ENCODE measurements at regions not wholly inside any gene's neighbourhood (a gene's known extent, or its start where the extent isn't known, plus 50 kb on each side); places are given as distances from the start of the nearest gene placed in this dataset.

DNA sequence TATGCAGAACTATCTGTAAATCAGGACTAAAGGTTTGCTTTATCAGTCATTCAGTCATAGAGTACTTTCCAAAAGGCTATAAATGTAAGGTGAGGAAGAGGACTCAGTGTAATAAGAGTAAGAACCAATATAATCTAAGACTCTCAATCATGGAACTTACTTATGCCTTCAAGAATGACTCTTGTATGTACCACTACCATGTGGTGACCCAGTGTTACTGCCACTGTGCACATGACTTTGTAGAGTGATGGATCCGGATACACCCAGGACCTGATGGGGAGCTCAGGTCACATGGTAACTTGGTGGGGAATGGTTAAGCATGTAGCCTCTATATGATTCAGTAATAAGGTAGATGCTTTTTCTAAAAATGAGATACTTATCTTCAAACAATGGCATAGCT is 2099.8 kb downstream of the MRPL39 start:
- no peak for DNase-seq

DNA sequence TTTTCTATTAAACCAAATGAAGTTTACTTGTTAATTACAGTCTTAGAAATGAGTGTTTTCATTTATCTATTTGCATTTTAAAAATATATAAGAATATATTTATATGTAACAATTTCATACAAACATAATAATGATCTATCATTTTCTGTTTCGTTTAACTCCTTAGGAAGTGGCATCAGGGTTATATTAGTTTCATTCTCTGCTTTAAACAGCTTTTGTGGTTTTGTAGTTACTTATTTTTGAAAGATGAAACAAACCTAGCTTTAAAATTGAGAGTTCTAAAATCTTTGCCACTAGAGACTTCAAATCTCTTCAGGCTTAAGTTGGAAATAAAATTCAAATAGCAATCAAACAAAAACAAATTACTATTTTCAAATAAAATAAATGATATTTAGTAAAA is 2110.6 kb downstream of the MRPL39 start:
- DNase-seq: no peak

DNA sequence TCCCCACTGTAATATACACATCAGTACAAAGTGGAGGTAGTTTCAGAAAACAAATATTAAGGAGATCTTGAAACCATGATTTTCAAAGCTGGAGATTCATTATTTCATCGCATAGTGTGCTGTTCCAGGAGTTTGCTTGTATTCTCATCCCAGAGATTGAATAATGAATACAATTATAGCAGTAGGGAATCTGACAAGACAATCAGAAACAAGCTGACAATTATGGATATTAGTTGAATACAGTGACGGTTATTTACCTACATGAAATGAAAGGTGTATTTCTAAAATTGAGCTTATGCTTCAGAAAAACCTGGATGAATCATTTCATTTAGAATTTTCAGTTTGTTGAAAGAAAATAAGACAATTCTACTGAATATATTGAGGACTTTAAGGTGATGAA is 2119.0 kb downstream of the MRPL39 start:
- no peak for DNase-seq

DNA sequence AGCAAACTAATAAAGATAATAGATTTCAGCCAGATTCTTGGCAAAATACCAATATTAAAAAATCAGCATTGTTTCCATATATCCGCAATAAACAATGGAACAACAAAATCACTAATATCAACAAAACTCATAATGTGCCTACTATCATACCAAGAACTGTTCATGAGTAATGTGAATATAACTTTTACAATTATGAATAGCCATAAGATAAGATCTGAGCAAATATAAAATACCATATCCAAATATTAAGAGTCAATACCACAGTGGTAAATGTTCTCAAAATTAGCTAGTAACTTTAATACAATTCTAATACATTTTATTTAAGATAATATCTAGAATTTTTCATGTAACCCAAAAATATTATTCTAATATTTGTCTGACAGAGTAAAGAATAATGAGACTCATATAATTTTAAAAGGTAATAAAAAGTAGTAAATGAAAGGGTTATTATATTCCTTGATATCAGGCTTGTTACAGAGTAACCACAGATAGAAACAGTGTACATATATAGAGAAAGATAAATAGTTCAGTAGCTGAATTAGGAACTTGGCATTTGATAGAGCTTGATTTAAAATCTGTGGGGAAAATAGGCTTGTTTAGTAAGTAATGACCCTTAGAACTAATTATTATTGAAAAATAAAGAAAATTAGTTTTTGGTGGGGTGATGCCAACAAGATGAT is 2126.6 kb downstream of the MRPL39 start:
- no peak for DNase-seq

DNA sequence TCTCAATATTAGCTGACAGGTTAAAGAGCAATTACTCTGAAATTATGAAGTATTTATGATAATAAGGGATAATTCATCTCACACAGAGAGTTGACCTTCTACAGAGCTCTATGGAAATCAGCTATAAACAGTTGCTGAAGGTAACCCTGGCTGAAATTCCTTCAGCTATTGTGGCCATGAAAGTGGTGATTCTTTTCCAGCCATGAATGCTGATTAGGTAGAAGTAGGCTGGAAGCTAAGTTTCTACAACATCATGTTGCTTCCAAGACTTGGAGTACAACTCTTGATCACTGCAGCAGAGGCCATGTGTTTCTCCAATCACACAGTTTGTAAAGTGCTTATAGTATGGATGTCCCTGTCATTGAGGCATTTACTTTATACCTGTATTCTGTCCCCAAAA is 2128.9 kb downstream of the MRPL39 start:
- no peak for DNase-seq

DNA sequence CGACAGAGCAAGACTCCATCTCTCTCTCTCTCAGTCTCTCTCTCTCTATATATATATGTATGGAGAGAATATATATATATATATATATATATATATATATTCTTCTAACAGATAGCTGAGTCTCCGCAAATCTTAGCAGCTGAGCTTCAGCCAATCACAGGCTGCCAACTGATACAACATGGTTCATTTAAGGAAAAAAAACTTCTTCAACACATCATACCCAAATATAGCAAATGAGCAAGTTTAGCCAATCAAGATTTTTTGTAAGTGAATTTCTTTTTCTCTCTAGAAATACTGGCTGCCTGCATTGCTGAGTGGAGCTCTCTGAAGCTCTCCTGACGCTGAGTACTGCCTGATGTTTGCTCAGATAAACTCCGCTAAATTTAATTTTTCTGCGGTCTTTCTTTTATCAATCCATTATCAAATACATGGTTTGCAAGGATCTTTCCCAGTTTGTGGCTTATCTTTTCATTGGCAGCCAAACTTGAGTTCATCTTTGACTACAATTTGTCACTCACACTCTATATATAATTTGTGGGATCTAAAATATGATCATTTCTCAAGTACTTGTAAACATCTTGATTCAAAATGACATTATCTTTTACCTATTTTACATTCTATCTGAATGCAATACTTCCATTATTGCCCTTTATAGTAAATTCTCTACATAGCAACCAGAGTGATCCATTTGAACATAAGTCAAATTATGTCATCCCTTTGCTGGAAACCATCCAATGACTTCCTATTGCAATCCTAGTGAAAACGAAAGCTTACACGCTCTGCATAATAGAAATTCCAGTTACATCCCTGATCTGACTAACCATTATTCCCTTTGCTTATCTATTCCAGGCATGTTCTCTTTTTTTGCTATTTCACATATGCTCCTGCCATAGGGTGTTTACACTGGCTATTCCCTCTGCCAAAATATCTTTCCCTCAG is 2131.7 kb downstream of the MRPL39 start:
- DNase-seq: no peak

DNA sequence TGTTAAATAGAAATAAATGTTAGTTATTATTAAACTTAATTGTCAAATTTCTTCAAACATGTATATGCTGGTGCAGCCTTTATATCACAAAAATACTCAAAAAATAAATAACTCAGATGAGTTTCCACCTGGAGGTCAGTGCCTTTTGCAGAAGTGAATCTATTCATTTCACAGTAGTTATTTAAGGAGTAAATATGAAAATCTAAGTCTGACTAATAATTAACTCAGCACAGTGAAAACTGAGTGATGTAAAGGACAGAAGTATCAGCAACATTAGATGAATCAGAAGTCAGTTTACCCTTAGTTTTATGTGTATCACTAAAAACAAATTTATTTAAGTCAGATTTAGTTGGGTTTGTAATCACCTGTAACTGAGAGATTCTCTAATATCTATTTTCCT is 2135.4 kb downstream of the MRPL39 start:
- no peak for DNase-seq

DNA sequence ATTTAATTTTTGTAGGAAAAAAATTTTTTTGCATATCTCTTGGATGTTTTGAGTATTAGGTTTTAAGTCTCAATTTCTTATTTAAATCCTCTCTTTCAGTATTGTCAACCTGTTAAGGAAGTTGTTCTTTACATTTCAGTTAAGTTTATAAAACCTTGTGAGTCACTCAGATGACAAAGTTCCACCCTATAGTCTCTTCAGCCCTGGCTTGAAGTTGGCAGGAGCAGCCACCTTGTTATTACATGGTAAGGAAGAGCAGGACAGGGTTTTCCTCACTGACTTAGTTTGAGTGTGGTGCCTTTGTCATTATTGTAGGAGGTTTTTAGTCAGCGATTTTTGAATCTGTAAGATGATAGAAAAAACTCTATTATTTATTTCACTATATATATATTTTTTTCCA is 2143.9 kb downstream of the MRPL39 start:
- DNase-seq: no peak

DNA sequence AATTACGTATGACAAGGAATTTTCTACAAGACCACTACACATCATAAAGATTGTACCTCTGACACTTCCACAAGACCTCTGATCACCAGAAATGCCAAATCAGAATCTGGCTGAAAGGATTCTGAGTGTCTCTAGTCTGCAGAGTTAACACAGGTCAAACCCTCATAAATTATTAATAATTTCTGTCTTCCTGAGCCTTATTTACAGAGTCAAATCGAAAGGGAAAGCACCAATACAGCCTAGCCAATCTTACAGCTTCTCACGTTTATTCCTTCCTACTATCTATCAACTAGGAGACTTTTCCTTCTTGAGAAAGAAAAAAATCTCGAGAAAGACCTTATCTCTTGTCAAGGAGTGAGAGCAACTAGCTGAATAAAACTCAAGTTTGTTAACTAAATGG is 2151.6 kb downstream of the MRPL39 start:
- no peak for DNase-seq

DNA sequence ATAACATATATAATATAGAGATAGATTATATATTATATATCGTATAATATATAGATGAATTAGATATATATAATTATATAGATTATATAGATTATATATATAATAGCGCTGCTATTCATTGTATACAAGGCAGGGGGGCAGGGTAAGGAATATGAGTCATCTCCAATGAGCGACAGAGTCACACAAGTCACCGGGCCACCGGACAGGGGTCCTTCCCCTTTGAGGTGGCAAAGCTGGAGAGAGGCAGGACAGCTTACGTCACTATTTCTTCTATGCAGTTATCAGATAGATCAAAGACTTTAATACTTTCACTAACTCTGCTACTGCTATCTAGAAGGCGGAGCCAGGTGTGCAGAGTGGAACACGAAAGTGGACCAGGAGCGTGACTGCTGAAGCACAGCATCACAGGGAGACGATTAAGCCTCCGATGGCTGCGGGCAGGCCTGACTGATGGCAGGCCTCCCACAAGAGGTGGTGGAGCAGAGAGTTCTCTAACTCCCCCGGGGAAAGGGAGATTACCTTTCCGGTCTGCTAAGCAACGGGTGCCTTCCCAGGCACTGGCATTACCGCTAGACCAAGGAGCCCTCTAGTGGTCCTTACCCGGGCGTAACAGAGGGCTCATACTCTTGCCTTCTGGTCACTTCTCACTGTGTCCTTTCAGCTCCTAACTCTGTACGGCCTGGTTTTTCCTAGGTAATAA is 2154.7 kb downstream of the MRPL39 start:
- peak; percentile 20 to 36 for DNase-seq

DNA sequence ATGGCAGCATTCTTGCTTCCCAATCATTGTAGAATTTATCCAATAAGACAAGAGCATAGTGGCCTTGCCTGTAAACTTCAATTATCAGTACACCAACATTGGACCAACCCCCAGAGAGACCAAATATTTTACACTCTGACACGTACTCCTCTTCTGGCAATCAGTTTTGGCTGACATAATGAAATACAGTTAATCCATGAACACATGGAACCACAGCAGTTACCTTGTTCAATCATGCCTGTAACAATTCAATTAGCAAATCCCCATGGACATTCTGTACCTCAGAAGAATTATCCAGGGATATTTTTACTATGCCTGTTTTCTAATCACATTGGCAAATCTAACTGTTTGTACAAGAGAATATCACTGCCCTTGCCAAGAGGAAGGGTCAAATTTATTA is 2162.0 kb downstream of the MRPL39 start:
- no peak for DNase-seq

DNA sequence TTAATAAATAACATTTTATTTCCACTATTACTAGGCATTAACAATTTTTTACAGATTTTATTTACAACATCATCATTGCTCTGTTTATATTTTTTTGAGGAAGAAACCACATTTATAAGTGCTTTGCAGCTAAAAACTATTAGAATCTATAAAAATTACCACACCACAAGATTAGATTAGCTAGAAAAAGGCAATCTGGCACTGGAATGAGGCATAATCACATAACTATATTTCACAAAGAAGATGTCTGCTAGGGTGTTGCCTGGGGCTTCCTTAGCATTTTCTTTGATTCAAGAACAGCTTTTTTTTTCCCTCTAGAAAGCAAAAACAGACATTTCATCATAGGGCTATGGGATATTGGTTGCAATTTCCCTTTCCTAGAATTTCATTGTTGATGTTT is 2169.2 kb downstream of the MRPL39 start:
- DNase-seq: no peak

DNA sequence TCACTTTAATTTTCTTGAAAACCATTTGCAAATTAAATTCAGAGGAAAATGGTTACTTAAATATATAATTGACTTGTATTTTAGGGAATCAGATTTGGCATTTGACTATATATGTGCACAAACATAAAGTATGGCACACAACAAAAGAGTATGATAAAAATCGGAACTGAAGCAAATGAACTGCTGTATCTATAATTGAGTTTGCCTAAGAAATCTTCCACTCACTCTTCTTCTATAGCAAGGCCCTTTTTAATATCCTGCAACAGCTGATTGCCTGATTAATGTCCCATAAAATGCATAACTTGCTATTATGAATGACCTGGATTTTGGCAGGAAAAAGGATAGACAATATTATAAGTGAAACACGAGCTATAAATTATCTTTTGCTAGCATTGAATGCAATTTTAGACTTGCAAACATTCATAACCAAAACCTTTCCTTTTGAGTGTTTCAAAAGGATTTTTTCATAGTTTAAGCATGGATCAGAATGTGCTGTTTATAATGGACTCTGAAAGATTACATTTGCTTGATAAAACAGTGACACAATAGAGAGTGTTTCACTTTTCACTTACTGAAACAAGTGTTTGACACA is 2204.3 kb downstream of the MRPL39 start:
- no peak for DNase-seq

DNA sequence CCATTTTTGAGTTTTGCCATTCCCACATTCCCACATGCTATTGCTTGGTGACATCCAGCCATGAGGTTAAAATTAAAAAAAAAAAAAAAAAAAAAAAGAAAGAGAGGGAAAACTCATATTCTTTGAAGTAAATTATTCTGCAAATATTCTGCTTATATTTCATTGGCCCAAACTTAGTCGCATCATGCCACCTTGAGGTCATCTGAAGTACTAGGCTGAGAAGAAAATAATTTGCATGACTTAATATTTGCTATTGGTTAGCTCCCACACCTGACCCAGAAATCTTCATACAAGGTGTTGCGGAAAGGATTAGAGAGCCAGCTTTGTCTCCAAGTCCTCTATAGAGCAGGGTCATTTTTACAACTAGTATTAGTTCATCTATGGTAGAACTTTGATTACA is 2206.0 kb downstream of the MRPL39 start:
- DNase-seq: peak in 1 of 2 experiments; percentile 18

DNA sequence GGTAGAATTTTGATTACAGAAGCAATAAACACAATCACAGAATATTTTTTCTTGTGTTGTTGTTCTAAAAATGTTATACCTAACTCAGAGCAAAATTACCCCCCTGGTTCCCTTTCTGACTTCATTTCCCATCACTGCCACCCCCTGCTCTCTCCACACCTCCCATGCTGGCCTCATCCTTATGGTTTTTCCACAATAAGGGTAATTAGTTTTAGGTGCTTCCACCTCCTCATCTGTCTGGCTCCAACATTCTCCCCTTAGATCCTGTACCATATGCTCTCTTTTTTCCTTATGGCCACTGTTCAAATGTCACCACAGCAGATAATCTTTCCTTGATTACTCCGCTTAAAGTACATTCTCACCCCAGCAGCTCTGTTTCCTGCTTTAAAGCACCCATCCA is 2208.6 kb downstream of the MRPL39 start:
- no peak for DNase-seq

DNA sequence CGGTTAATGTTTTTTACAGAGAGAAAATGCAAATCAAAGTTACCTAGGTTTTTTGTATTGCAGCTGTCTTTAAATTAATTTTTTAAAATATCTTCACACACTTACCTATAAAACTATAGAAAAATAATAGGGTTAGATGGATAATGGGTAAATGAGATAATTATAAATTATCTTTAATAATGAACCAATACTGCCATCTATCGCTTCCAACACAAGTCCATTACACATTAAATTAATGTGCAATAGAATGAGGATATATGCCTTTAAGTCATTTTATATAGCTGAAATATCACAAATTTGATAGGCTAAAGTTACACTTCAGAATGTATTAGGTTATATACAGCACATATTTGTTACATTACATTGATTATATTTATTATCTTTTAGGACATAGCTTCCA is 2212.8 kb downstream of the MRPL39 start:
- DNase-seq: no peak

DNA sequence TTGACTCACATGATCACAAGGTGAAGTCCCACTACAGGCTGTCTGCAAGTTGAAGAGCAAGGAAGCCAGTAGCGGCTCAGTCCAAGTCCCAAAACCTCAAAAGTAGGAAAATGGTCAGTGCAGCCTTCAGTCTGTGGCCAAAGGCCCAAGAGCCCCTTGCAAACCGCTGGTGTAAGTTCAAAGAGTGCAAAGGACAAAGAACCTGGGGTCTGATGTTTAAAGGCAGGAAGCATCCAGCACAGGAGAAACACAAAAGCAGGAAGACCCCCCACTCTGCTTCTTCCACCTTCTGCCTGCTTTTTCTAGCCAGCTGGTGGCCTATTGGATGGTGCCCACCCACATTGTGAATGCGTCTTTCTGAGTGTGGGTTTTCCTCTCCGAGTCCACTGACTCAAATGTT is 2222.6 kb downstream of the MRPL39 start:
- no peak for DNase-seq

DNA sequence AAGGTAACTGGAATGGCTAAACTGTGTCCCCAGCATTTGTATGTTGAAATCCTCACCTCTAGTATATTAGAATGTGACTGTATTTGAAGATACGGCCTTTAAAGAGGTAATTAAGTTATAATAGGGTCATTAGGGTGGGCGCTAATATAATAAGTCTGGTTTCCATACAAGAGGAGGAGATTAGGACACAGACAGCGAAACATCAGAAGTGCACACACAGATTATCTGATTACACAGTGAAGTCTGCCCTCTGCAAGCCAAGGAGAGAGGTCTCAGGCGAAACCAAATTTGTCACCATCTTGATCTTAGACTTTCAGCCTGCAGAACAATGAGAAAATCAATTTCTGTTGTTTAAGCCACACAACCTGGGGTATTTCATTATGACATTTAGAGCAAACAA is 2233.1 kb downstream of the MRPL39 start:
- no peak for DNase-seq

DNA sequence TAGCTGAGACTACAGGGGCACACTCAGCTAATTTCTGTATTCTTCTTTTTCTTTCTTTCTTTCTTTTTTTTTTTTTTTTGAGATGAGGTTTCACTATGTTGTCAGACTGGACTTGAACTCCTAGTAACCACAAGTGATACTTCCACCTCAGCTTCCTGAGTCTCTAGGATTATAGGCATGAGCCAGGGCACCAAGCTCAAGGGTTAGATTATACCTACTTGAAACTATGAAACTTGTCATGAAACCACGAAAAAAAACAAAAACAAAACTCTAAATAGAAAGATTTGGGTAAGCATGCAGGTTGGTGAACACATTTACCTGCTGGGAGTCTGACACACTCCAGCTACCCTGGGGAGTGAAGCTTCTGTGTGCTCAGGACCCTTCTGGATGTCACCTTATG is 2250.4 kb downstream of the MRPL39 start:
- no peak for DNase-seq

DNA sequence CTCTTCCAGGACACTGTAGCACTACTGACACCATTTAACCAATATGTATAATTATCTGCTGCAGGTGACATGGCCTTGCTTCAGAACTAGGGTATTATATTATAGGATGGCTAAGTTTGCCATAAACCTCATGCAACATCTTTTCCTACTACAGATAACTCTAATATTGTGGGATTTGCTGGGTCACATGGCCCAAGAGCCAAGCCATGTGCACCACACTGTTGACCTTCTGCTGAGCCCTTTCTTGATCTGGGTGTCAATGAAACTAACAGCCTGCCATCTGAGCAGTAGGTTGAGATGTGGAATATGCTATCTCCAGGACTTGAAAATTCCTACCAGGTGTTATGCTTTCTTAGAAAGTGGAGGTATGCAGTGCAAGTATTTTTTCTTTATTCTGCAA is 2291.1 kb downstream of the MRPL39 start:
- no peak for DNase-seq

DNA sequence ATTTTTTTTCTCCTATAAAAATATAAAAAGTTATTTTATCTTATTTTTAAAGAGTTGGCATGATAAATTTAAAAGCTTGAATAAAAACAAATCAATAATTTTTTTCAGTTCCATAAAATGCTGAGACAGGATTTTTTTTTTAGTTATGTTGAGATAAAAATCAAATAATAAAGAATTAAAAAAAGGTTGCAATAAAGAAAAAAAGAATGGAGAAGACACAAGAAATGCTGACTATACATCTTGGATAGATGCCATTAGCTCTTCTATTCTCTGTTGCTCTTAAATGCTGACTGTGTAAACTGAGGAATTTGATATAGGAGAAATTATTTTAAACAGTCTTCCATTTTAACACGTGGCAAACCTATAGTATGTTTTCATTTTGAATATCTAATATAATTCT is 2298.5 kb downstream of the MRPL39 start:
- no peak for DNase-seq

DNA sequence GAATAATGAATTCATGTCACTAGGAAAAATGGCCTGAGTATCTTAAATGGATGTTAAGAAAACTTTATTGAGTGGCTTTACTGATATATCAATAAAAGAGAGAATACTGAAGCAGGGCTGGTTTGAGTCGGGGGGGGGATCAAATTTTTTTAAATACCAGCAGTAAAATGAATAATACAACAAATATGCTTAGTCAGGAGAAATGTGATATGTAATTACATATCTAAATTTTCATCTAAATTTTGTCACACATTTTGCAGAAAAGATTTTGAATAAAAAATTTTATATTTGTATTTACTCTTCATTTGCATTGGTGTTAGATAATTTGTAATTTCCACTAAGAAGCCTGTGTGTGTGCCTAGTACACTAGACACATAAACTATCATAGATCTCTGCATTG is 2300.2 kb downstream of the MRPL39 start:
- no peak for DNase-seq

DNA sequence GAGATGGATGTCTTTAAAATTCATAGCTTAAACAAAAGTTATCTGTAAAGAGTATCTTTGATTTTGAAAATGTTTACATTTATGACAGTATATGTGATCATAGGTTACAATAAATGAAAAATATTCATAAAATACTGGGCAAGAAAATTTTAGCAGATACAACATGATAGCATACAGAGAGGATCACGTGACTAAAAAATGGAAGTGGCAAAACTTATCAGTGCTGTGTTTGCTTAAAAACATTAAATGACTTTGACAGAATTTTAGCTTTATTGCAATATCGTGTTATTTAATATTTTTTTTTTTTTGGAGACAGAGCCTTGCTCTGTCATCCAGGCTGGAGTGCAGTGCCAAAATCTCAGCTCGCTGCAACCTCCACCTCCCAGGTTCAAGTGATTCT is 2294.1 kb downstream of the NCAM2 start:
- no peak for DNase-seq

DNA sequence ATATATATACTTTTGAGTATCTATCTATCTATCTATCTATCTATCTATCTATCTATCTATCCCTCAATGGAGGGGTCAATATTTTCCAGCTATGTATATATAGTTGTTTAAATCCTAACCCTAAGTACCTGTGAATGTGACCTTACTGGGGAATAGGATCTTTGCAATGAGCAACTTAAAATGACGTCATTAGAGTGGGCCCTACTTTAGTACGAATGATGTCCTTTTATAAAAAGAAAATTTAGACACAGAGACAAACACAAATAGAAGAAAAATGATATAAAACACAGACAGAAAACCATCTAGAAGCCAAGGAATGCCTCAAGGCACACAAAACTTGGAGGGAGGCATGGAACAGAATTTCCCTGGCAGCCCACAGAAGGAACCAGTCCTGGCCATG is 2283.7 kb downstream of the NCAM2 start:
- no peak for DNase-seq

All from SW 1271 (cell line).